NCI-H526 treated with DMSO at 0.1 percent for 48 hours (cell line): ENCODE measurements at regions not wholly inside any gene's neighbourhood (a gene's known extent, or its start where the extent isn't known, plus 50 kb on each side); places are given as distances from the start of the nearest gene placed in this dataset.
"Not testable (repeated sequence)": the region's sequence is repeated elsewhere in the genome, so short reads cannot be mapped to it uniquely, and the experiment has no call there.

ENCODE experiments used
- DNase-seq: peaks from one replicate; lab custom pipeline; 2025; lab: John Stamatoyannopoulos, UW

- DNase-seq = no peak
Observed at GRCh38 chr7:32681174-32681518, 185.9 kb downstream of the AVL9 start.

DNA sequence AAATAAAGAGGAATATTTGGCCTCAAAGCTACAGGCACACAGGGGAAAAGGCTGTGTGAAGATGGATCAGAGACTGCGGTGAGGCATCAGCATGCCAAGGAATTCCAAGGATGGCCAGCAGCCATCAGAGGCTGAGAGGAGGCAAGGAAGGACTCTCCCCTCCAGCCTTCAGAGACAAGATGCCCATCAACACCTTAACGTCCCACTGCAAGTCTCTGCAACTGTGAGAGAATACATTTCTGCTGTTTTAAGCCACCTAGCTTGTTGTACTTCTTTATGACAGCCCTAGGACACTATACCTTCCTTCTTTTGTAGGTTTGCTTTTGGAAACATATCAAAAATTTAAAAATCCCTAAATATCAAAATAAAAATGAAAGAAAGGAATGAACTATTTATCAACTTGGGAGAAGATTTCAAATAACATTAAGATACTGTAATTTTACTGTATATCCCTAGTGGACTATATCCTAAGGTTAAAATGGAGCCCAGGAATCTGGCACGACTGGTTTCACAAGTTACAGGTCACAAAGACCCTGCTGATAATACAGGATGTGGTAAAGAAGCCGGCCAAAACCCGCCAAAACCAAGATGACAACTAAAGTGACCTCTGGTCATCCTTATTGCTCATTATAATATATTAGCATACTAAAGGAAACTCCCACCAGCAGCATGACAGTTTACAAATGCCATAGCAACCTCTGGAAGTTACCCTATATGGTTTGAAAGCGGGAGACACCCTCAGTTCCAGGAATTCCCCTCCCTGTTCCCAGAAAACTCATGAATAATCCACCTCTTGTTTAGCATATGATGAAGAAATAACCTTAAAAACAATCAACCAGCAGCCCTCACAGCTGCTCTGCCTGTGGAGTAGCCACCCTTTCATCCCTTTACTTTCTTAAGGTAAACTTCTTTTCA is 185.2 kb downstream of the AVL9 start:
- no peak for DNase-seq

DNA sequence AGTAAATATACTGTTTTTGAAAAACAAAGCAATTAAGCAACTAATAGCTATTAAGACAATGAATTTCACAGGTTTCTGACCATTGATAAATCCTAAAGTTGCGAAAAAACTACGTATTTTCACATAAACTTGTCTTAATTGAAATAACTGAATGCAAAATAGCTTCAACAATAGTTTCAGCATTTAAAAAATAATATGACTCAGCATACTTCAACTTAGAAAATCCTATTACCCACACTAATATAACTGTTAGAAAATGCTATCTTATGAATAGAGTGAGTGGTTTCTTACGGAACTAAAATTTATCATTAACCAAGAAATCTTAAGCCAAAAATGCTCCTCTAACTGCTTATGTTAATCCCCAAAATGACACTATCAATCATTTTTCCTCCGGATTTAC is 183.9 kb downstream of the AVL9 start:
- no peak for DNase-seq

DNA sequence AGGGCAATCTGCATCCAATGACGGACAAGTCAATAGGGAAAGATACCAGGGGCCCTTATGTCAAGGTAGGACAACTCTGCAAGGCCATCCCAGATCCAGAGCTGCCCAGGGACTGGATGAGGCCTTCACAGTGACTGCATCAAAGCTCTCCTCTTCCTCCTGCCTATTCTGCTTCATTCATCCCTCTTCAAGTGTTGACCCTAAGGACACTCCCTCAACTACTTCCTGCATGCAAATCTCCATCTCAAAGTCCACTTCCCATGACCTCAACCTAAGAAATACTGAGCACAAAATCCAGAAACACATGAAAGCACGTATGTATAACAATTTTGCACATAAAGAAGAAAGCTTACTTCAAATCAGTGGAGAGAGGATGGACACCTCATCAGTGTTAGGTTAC is 182.3 kb downstream of the AVL9 start:
- DNase-seq = no peak

DNA sequence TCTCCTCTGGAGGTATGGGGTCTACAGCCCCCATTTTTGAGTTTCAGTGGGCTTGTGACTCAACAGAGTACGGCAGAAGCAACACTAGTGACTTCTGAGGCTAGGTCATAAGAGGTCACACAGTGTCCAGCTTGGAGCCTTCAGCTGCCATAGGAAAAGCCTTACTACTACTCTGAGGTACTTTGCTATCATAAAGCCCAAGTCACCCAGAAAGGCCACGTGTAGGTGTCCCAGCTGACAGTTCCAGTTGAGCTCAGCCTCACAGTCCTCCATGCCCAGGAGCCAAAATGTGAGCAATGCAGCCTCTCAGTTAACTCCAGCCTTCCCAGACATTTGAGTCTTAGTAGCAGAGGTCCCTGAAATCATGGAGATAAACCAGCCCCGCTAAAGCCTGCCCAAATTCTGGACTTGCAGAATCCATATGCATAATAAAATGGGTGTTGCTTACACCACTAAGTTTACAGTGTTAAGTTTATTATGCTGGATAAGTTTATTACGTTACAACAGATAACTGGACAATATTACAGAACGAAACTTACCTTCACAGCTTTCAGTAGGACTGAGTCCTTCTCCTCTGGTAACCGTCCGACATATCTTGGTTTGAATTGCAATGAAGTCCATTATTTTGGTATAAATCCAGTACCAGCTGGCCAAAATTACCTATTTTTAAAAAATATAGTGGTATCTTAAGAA is 181.1 kb downstream of the AVL9 start:
- DNase-seq = no peak

DNA sequence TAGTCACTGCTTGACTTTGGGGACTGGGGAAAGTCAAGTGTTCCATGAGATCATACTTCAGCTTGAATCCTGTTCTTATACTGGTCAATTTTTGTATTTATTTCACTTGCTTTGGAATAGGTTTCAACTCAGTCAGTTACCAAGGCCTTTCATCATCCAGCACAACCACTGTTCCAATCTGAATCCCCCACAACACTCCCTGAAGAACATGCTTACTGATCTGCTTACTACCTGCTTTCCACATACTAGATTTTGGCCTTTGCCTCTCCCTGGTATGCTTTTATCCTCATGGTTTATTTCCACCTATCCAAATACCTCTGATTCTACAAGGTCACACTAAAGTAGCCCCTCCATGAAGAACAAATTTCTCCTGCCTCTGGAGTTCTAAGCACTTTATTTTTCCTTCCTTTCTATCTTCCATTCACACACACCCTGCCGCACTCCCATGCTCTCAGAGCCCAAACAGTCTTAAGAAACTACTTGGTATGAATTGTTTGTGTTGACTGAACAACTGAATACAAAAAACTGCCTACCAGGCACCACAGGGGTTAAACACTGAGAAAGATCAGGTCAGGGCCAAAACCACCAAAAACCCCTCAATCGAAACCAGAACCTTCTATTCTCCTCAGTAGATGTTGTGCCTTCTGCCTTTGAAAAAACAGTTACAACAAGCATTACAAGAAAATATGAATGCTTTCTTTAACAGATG is 178.1 kb downstream of the AVL9 start:
- no peak for DNase-seq

DNA sequence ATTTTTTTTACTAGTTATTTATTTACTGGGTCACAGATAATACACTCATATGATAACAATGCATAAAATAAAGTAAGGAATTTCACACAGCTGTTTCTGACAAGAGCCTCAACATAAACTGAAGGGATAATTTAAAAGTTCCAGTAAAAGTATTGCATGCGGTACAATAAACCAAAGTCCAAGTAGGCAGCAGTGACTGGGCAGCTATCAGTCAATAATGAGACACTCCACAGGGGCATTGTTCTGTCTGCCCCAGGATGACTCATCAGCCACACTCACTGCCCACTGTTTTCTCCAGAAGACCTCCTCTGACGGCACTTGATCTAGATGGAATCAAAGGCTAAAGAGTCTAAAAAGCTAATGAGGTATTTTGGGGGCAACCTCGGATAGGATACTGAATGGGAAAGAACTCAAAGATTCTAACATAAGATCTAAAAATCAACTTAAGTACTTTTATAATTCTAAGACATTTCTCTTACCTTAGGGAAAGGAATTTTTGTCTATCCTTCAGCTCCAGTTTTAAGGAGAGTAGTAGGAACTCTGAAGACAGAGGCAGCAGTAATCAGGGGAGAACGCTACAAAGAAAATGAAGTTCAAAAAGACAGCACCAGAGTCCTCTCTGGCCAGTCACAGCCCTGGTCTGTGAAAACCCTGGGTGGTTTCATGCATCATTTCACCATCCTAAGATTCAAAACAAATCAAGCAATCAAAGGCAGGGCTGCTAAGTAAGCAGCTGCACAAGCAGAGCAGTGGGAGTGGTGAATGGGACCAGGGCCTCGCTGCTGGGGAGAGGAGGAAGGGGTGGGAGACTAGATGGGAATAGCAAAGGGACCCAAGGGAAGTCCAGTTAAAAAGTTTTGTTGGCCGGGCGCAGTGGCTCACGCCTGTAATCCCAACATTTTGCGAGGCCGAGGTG is 175.1 kb downstream of the AVL9 start:
- DNase-seq = no peak

- peak; percentile 23 for DNase-seq
Observed at GRCh38 chr7:32669173-32669870, 174.0 kb downstream of the AVL9 start.

DNA sequence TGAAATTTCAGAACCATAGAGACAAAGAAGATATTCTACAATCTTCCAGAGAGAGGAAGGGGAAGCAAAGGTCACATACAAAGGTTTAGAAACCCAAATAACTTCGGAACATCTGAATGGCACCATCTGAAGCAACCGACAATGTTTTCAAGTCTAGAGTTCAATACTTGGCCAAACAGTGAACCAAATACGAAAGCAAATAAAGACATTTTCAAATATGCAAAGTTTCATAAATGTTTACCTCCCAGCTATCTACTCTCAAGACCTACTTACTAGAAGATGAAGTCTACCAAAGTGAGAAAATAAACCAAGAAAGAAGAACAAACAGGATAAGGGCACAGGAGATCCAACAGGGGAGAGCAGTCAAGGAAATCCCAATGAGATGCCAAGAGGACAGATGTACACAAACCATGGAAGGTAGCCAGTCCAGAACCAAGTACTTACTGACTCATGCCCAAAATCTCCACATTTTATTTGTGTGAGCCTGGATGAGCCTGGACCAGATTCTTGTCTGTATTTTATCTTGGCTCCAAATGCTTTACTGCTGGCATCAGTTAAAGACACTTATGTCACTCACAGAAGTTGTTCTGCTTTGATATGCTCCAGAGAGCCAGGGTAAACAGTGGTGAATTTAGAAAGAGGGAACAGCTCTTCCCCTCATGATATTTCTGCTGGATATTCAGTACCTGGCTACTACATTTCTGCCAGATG is 173.3 kb downstream of the AVL9 start:
- not testable (repeated sequence) for DNase-seq

DNA sequence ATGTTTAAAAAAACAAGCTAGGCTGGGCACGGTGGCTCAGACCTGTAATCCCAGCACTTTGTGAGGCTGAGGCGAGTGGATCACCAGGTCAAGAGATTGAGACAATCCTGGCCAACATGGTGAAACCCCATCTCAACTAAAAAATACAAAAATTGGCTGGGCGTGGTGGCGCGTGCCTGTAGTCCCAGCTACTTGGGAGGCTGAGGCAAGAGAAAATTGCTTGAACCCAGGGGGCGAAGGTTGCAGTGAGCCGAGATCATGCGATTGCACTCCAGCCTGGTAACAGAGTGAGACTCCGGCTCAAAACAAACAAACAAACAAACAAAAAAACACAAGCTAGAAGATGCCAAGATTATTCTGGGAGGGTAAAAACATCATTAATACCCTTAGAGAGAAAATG is 172.3 kb downstream of the AVL9 start:
- not testable (repeated sequence) for DNase-seq

DNA sequence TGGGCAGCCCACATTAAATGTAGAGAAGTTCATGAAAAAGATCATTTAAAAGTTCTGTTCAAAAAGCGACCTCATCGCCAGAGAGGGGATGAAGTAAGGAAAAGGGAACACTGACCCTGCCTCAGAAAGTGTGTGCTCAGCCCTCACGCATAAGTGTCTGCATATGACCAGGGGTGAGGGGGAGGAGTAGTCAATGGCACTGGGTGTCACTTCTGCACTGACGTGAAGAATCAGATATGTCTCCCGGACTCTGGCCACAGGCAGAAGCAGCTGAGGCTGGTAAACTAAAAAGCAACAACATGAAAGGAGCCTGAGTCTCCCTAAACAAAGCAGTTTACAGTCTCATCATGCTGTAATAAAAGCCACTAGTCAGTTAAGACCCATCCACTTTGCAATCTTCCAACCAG is 168.5 kb downstream of the AVL9 start:
- not testable (repeated sequence) for DNase-seq

GRCh38 chr7:32662509-32662908 is 167.2 kb downstream of the AVL9 start:
- not testable (repeated sequence) for DNase-seq

DNA sequence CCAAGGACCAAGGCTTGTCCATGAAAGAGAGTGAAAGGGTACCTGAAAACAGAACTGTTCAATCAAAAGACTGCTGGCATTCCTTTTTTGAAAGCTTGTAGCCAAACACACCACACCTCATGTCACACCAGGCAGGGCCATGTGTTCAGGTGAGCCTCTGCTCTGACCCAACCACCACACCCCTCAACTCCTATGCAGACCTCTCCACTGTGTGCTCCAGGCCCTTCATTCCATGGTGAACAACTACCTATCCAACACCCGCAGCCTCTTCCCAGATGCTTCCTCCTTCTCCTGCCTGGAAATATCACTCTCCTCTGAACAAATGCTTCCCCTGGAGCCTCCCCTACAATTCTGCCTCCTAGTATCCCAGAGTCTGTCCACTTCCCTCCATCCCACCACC is 166.6 kb downstream of the AVL9 start:
- no peak for DNase-seq

DNA sequence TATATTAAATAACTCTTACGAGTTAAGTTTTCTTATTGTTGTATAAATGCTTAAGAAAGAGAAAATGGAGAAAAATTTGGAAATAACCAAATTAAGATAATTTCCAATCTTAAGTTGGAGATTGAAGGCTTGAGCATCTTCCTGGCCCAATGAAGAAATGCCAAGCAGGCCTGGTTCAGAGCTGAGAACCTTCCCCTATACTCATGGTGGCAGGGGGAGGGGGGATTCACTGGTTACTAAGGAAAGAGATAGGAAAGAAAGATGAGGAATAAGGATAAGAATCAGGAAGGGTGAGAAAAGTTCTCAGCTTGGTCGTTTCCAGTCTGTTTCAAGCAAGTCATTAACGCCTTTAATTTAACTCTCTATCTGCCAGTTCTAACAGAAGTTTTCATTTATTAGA is 166.2 kb downstream of the AVL9 start:
- DNase-seq = no peak

DNA sequence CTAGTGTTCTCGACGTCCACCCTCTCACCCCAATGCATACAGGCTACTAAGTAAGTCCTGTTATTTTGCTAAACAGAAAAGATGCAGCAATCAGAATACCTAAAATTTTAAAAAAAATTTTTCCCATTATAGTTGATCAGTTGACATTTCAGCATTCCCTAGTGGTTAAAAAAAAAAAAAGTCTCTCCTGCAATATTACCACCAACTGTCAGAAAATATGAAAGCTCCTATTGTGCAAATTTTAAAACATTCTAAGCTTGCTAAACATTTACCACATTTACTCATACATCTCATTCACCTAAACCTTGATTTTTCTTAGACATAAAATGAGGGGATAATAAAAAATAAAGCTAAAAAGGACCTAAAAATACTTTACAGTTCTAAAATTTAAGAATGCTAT is 165.6 kb downstream of the AVL9 start:
- DNase-seq = no peak

GRCh38 chr7:32659853-32660252 is 164.6 kb downstream of the AVL9 start:
- no peak for DNase-seq

GRCh38 chr7:32658467-32658869 is 163.2 kb downstream of the AVL9 start:
- no peak for DNase-seq

DNA sequence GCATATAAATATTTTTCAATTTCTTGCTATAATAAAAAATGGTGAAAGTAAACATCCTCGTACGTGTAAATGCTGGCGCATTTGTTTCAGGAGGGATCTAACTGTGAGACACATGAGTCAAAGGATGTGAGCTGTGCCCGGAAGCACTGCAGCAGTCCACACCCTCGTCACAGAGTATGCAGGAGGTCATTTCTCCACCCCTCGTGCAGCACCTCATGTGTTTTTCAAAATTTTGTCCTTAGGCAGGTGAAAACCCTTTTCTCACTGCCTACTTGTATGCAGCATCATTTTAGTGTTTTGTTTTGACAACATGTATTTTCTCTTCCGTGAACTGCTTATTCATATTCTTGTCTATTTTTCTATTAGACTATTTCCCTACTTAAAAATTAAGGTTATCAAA is 162.7 kb downstream of the AVL9 start:
- DNase-seq = no peak

DNA sequence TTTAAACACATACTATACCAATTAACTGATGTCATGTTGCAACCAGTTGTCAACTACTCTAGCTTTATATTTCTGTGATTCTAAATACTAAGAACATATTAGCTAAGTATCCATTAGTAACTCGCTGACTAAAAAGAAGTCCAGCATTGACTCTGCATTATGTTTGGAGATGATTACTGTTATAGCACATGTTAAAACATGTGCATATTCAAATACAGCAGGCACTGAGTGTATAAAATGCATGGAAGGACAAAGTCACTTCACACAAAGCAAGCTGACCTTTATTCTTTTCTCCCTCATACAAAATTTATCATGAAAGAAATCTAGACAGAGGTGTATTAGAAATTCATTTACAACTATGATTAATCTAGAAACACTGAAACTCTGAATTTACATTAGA is 159.3 kb downstream of the AVL9 start:
- not testable (repeated sequence) for DNase-seq

DNA sequence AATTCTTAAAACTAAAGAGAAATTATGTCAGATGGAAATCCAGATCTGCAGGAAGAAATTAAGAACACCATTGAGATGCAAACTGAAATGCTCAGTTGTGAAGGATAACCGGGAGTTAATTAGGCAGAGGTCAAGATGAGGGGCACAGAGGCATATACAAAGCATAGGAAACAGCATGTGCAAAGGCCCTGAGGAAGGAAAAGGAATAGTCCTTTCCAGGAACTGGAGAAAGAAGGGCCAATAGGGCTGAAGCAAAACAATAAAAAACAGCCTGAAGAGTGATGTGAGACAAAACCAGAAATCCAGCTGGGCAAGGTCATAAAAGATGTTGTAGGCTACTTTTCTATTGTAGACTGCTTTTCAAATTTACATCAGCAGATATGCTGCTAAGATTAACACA is 155.1 kb downstream of the AVL9 start:
- not testable (repeated sequence) for DNase-seq
